SK-N-SH (cell line): ENCODE measurements at regions not wholly inside any gene's neighbourhood (a gene's known extent, or its start where the extent isn't known, plus 50 kb on each side); places are given as distances from the start of the nearest gene placed in this dataset.

ENCODE experiments used
- CTCF ChIA-PET: fragments of 300-600, 350-600 bp; formaldehyde crosslinking; extraction: SDS; loops from one replicate; lab custom pipeline; 2021; lab: Yijun Ruan, JAX
- POLR2A ChIA-PET: fragments of 350-600 bp; sonication (Branson Sonifier 250); formaldehyde crosslinking; extraction: SDS; loops from one replicate; lab custom pipeline; 2020; ENCODE audit warnings: antibody characterized with exemption, inconsistent platforms; lab: Yijun Ruan, JAX
- DNase-seq: peaks from one replicate; pipeline ENCODE4 v3.0.0; 2012
- H2AFZ ChIP-seq: fragments of 200-600 bp; sonication (generic); 2 replicates; pipeline ENCODE4 v1.8.1; 2016; ENCODE audit warnings: antibody characterized with exemption, mild to moderate bottlenecking, low read depth
- H3F3A ChIP-seq: fragments of 200-600 bp; sonication (generic); replicated peaks from 2 replicates; pipeline ENCODE3; 2016; ENCODE audit warnings: antibody characterized with exemption, mild to moderate bottlenecking; ENCODE audit not compliant: insufficient read depth
- H3K27ac ChIP-seq, 2 experiments: fragments of 200-500 bp in 1 of 2; fragments of 200-600 bp in 1 of 2; sonication (Bioruptor generic) in 1 of 2; sonication (generic), shearing (Covaris generic) in 1 of 2; 2 replicates each; pipeline versions ENCODE4 v1.5.1 to v1.6.1; 2014 to 2016; ENCODE audit warnings: low read depth in 2 of 2, inconsistent platforms in 1 of 2, low read length in 1 of 2, mild to moderate bottlenecking in 1 of 2, mixed read lengths in 1 of 2
- H3K27me3 ChIP-seq: fragments of 200-600 bp; sonication (generic), shearing (Covaris generic); 2 replicates; pipeline ENCODE4 v1.6.1; 2016; ENCODE audit warnings: mixed run types; ENCODE audit not compliant: insufficient read depth
- H3K36me3 ChIP-seq, 2 experiments: fragments of 200-500 bp in 1 of 2; fragments of 200-600 bp in 1 of 2; sonication (Bioruptor generic) in 1 of 2; sonication (generic) in 1 of 2; replicated peaks in 1 of 2; 2 replicates each; pipeline versions ENCODE3 to v1.5.1; 2014 to 2016; ENCODE audit warnings: low read length in 1 of 2, mild to moderate bottlenecking in 1 of 2; ENCODE audit not compliant: insufficient read depth in 2 of 2, control insufficient read depth in 1 of 2
- H3K4me1 ChIP-seq, 2 experiments: fragments of 200-500 bp in 1 of 2; fragments of 200-600 bp in 1 of 2; sonication (Bioruptor generic) in 1 of 2; sonication (generic), shearing (Covaris generic) in 1 of 2; 2 replicates each; pipeline versions ENCODE4 v1.5.1 to v1.6.1; 2014 to 2016; ENCODE audit warnings: low read depth in 1 of 2, low read length in 1 of 2, mixed run types in 1 of 2; ENCODE audit not compliant: insufficient read depth in 2 of 2, control insufficient read depth in 1 of 2
- H3K4me2 ChIP-seq: fragments of 200-600 bp; sonication (generic), shearing (Covaris generic); 2 replicates; pipeline ENCODE4 v1.6.1; 2017; ENCODE audit warnings: mixed run types
- H3K4me3 ChIP-seq, 2 experiments: fragments of 200-500 bp in 1 of 2; fragments of 200-600 bp in 1 of 2; sonication (Bioruptor generic) in 1 of 2; sonication (generic), shearing (Covaris generic) in 1 of 2; 2 replicates each; pipeline versions ENCODE4 v1.5.1 to v1.8.1; 2014 to 2016; ENCODE audit warnings: low read depth in 2 of 2, inconsistent platforms in 1 of 2, low read length in 1 of 2, mild to moderate bottlenecking in 1 of 2, mixed read lengths in 1 of 2, moderate library complexity in 1 of 2
- H3K79me2 ChIP-seq: fragments of 200-600 bp; sonication (generic); 2 replicates; pipeline ENCODE4 v1.8.1; 2017; ENCODE audit warnings: mild to moderate bottlenecking; ENCODE audit not compliant: insufficient read depth
- H3K9ac ChIP-seq: fragments of 200-600 bp; sonication (generic); 2 replicates; pipeline ENCODE4 v1.6.1; 2017; ENCODE audit warnings: mixed run types
- H3K9me2 ChIP-seq: fragments of 200-600 bp; sonication (generic); 2 replicates; pipeline ENCODE4 v1.6.1; 2017; ENCODE audit warnings: mixed run types
- H3K9me3 ChIP-seq: fragments of 200-600 bp; sonication (generic); 2 replicates; pipeline ENCODE4 v1.6.1; 2017; ENCODE audit warnings: mixed run types, mild to moderate bottlenecking, moderate library complexity
- H4K20me1 ChIP-seq: fragments of 200-600 bp; sonication (generic); 2 replicates; pipeline ENCODE4 v1.6.1; 2017; ENCODE audit warnings: mild to moderate bottlenecking, mixed run types; ENCODE audit not compliant: insufficient read depth
- ELF1 ChIP-seq: IDR thresholded peaks from 2 replicates; pipeline ENCODE4 v1.4.0; 2012
- EZH2phosphoT487 ChIP-seq: fragments of 200-600 bp; sonication (generic); IDR thresholded peaks from 2 replicates; pipeline ENCODE4 v1.6.1; 2017; ENCODE audit warnings: low read depth, mixed run types, mild to moderate bottlenecking, antibody characterized with exemption, moderate library complexity, borderline replicate concordance
- FOSL2 ChIP-seq: IDR thresholded peaks from 2 replicates; pipeline ENCODE4 v1.4.0; 2012; ENCODE audit warnings: low read depth, mild to moderate bottlenecking, moderate library complexity, borderline replicate concordance
- FOXM1 ChIP-seq: IDR thresholded peaks from 2 replicates; pipeline ENCODE4 v1.4.0; 2012; ENCODE audit warnings: low read depth, mild to moderate bottlenecking
- MXI1 ChIP-seq: IDR thresholded peaks from 2 replicates; pipeline ENCODE4 v1.6.1; 2012; ENCODE audit warnings: mild to moderate bottlenecking, low read depth, low read length, improper control_type of control experiment
- POLR2AphosphoS5 ChIP-seq: IDR thresholded peaks from 2 replicates; pipeline ENCODE4 v1.6.1; 2012; ENCODE audit warnings: low read depth, low read length
- RCOR1 ChIP-seq: fragments of 150-350 bp; IDR thresholded peaks from 2 replicates; pipeline ENCODE4 v1.6.1; 2017; ENCODE audit warnings: antibody characterized with exemption, low read length
- RFX5 ChIP-seq: IDR thresholded peaks from 2 replicates; pipeline ENCODE4 v1.6.1; 2012; ENCODE audit warnings: mild to moderate bottlenecking, improper control_type of control experiment, low read length
- SMC3 ChIP-seq: IDR thresholded peaks from 2 replicates; pipeline ENCODE4 v1.6.1; 2012; ENCODE audit warnings: low read depth, low read length, improper control_type of control experiment
- TEAD4 ChIP-seq: IDR thresholded peaks from 2 replicates; pipeline ENCODE4 v1.4.0; 2012; ENCODE audit warnings: mild to moderate bottlenecking, borderline replicate concordance; ENCODE audit not compliant: insufficient read depth
- YY1 ChIP-seq: IDR thresholded peaks from 2 replicates; pipeline ENCODE4 v1.4.0; 2012; ENCODE audit warnings: low read depth, mild to moderate bottlenecking
- WGBS: methylation state at CpG from one replicate; pipeline ENCODE4 v1.1.6; 2017; ENCODE audit warnings: low lambda C conversion rate; 5-methylcytosine and 5-hydroxymethylcytosine counted together
- TF ChIP-seq, protein P1 (sequence below): fragments of 150-350 bp; IDR thresholded peaks from 2 replicates; pipeline ENCODE4 v1.6.1; 2017; ENCODE audit warnings: antibody characterized with exemption, low read length, low read depth, borderline replicate concordance
- TF ChIP-seq, protein P2 (sequence below): IDR thresholded peaks from 2 replicates; pipeline ENCODE4 v1.4.0; 2012; ENCODE audit warnings: low read depth, borderline replicate concordance
- TF ChIP-seq, protein P3 (sequence below): fragments of 200-600 bp; sonication (generic); IDR thresholded peaks from 2 replicates; pipeline ENCODE4 v1.6.1; 2017; ENCODE audit warnings: antibody characterized with exemption, mild to moderate bottlenecking, moderate library complexity
- TF ChIP-seq, protein P4 (sequence below): IDR thresholded peaks from 2 replicates; pipeline ENCODE4; 2012

DNA sequence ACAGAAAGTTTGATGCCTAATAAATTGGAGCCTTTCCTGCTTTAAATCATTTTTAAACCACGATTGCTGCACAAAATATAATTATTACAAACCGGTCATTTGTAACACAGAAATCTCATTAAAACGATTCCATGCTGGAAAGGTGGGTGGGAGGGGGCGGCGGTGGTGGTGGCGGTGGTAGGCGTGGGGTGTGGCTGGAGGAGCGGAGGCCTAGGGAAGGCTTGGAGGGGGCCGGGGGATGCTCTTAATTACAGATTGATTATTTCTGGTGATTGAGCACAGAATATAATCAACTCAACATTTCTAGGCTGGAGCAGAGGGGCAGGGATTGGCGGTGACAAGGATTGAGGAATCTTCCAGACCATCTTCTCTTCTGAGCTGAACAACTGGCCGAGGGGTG is 157.5 kb downstream of the TRIM29 start:
- H3K27me3 ChIP-seq: peaks cover 3% of the 10 kb centered on the region
- H2AFZ ChIP-seq: no peak overlapping the region
- DNase-seq: no peak
- H3K4me1 ChIP-seq: peaks cover 0 to 45% of the 10 kb centered on the region in 2 experiments; a peak in 2 of 4 replicates
- ChIA-PET POLR2A (no interaction called here), CTCF (interaction anchor here (0.9 to 1.7 kb wide), 3 partner anchors 13 to 73 kb away, joined by 3 to 5 read pairs (median 3); no protein-coding TSS in a partner anchor)
- H3K4me3 ChIP-seq: no peak overlapping the region
- H3K27ac ChIP-seq: no peak overlapping the region
- H4K20me1 ChIP-seq: no peaks in the 10 kb centered on the region
- WGBS: 45% methylated on average over 11 of the region's 11 CpGs
- no peaks in the 10 kb centered on the region for H3K79me2 ChIP-seq
- H3F3A ChIP-seq: no peaks in the 10 kb centered on the region
- no peaks in the 10 kb centered on the region for H3K36me3 ChIP-seq
- no peaks in the 10 kb centered on the region for H3K9me2 ChIP-seq
- no peaks in the 10 kb centered on the region for H3K9me3 ChIP-seq
- TF ChIP-seq POLR2AphosphoS5 (no peak), TEAD4 (no peak), RCOR1 (no peak), EZH2phosphoT487 (no peak), SMC3 (no peak), FOXM1 (no peak)
- TF ChIP-seq, protein P1, sequence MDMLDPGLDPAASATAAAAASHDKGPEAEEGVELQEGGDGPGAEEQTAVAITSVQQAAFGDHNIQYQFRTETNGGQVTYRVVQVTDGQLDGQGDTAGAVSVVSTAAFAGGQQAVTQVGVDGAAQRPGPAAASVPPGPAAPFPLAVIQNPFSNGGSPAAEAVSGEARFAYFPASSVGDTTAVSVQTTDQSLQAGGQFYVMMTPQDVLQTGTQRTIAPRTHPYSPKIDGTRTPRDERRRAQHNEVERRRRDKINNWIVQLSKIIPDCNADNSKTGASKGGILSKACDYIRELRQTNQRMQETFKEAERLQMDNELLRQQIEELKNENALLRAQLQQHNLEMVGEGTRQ: no peak
- H3K9ac ChIP-seq: no peak overlapping the region
- no peak overlapping the region for H3K4me2 ChIP-seq

DNA sequence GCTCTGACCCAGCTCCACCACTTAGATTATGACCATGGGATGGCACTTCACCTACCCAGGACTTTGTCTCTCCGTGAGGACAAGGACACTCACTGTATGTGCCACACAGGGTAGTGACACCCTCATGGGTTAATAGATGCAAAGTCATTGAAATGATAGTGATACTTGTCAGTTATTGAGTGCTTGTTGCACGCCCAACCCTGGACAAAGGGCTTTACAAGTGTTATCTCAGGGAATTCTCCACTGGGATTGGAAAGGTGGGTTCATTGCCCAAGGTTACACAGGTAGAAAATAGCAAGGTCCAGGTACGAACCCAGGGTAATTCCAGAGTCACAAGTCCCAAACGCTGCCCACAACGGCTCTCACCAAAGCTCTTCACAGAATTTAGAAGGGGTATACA is 158.2 kb downstream of the TRIM29 start:
- Histone ChIP-seq H3K27ac (no peak overlapping the region), H3K27me3 (no peaks in the 10 kb centered on the region; the same call in 1 of the 2 replicates), H3K4me2 (no peak overlapping the region), H4K20me1 (no peaks in the 10 kb centered on the region), H3K79me2 (no peaks in the 10 kb centered on the region), H3K4me1 (peaks cover 0 to 40% of the 10 kb centered on the region in 2 experiments; a peak in 2 of 4 replicates), H3K9ac (no peak overlapping the region), H3K4me3 (no peak overlapping the region), H2AFZ (no peak overlapping the region), H3K9me2 (no peaks in the 10 kb centered on the region), H3F3A (no peaks in the 10 kb centered on the region), H3K9me3 (no peaks in the 10 kb centered on the region), H3K36me3 (no peaks in the 10 kb centered on the region)
- WGBS: 37% methylated on average over 5 of the region's 5 CpGs
- CTCF ChIA-PET: interaction anchor here (0.8 kb wide), 1 partner anchor 71 kb away, joined by 3 read pairs; no protein-coding TSS in a partner anchor
- POLR2A ChIA-PET: no interaction called here
- no peak for DNase-seq
- TF ChIP-seq, protein P2, sequence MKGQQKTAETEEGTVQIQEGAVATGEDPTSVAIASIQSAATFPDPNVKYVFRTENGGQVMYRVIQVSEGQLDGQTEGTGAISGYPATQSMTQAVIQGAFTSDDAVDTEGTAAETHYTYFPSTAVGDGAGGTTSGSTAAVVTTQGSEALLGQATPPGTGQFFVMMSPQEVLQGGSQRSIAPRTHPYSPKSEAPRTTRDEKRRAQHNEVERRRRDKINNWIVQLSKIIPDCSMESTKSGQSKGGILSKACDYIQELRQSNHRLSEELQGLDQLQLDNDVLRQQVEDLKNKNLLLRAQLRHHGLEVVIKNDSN: no peak
- TF ChIP-seq FOSL2 (no peak), MXI1 (no peak), TEAD4 (no peak)

DNA sequence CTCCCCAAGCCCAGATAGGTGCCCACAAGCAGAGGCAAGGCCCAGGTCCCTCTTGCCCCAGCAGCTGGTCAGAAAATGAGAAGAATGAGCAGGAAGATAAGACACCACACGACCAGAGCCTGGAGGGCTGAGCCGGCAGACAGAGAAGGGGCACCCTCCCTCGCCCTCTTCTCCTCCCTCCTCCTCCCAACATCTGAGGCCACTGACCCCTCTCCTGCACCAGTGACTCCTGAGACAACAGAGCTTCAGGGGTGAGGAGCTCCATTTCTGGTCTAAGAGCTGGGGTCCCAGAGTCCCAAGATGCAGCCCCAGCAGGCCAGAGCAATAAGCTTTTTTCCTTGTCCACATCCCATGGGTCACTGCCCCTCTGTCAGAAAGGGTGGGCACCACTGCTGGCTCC is 159.2 kb downstream of the TRIM29 start:
- Histone ChIP-seq H3K9ac (no peak overlapping the region), H3K27ac (no peak overlapping the region), H4K20me1 (no peaks in the 10 kb centered on the region), H3K4me2 (no peak overlapping the region), H3K9me2 (no peaks in the 10 kb centered on the region), H3K4me3 (no peak overlapping the region), H2AFZ (no peak overlapping the region), H3K79me2 (no peaks in the 10 kb centered on the region), H3K27me3 (no peaks in the 10 kb centered on the region; the same call in 1 of the 2 replicates), H3K36me3 (no peaks in the 10 kb centered on the region), H3K9me3 (no peaks in the 10 kb centered on the region), H3K4me1 (peaks cover 0 to 40% of the 10 kb centered on the region in 2 experiments; a peak in 1 of 4 replicates), H3F3A (no peaks in the 10 kb centered on the region)
- POLR2A ChIA-PET: no interaction called here
- CTCF ChIA-PET: interaction anchor here (0.8 kb wide), 1 partner anchor 70 kb away, joined by 3 read pairs; no protein-coding TSS in a partner anchor
- no peak for TF ChIP-seq ELF1
- no peak for TF ChIP-seq RFX5
- TF ChIP-seq, protein P3, sequence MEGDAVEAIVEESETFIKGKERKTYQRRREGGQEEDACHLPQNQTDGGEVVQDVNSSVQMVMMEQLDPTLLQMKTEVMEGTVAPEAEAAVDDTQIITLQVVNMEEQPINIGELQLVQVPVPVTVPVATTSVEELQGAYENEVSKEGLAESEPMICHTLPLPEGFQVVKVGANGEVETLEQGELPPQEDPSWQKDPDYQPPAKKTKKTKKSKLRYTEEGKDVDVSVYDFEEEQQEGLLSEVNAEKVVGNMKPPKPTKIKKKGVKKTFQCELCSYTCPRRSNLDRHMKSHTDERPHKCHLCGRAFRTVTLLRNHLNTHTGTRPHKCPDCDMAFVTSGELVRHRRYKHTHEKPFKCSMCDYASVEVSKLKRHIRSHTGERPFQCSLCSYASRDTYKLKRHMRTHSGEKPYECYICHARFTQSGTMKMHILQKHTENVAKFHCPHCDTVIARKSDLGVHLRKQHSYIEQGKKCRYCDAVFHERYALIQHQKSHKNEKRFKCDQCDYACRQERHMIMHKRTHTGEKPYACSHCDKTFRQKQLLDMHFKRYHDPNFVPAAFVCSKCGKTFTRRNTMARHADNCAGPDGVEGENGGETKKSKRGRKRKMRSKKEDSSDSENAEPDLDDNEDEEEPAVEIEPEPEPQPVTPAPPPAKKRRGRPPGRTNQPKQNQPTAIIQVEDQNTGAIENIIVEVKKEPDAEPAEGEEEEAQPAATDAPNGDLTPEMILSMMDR: no peak
- no peak for TF ChIP-seq YY1
- TF ChIP-seq EZH2phosphoT487: no peak
- TF ChIP-seq, protein P4, sequence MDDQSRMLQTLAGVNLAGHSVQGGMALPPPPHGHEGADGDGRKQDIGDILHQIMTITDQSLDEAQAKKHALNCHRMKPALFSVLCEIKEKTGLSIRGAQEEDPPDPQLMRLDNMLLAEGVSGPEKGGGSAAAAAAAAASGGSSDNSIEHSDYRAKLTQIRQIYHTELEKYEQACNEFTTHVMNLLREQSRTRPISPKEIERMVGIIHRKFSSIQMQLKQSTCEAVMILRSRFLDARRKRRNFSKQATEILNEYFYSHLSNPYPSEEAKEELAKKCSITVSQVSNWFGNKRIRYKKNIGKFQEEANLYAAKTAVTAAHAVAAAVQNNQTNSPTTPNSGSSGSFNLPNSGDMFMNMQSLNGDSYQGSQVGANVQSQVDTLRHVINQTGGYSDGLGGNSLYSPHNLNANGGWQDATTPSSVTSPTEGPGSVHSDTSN: no peak
- TF ChIP-seq POLR2AphosphoS5: no peak
- 42% methylated on average over 3 of the region's 3 CpGs for WGBS
- DNase-seq: no peak
